Adipocyte (in vitro differentiated cells): ENCODE measurements at regions not wholly inside any gene's neighbourhood (a gene's known extent, or its start where the extent isn't known, plus 50 kb on each side); places are given as distances from the start of the nearest gene placed in this dataset.
"Not testable (repeated sequence)": the region's sequence is repeated elsewhere in the genome, so short reads cannot be mapped to it uniquely, and the experiment has no call there.

ENCODE experiments used
- DNase-seq: peaks from one replicate; pipeline ENCODE4 v3.0.0-alpha.2; 2015; ENCODE audit warnings: low read depth
- H3K27me3 ChIP-seq: replicated peaks from 2 replicates; pipeline ENCODE4 v1.7.0; 2013; ENCODE audit warnings: mild to moderate bottlenecking, low read length, moderate library complexity; ENCODE audit not compliant: control insufficient read depth, insufficient read depth
- H3K36me3 ChIP-seq: 2 replicates; pipeline ENCODE4 v1.7.0; 2013; ENCODE audit warnings: low read length, mild to moderate bottlenecking, moderate library complexity; ENCODE audit not compliant: control insufficient read depth, insufficient read depth, severe bottlenecking
- H3K4me1 ChIP-seq: 2 replicates; pipeline ENCODE4 v1.7.0; 2013; ENCODE audit warnings: mild to moderate bottlenecking, low read length, moderate library complexity; ENCODE audit not compliant: control insufficient read depth, insufficient read depth
- H3K4me3 ChIP-seq: 2 replicates; pipeline ENCODE4 v1.7.0; 2013; ENCODE audit warnings: mild to moderate bottlenecking, low read length, moderate library complexity
- H3K9ac ChIP-seq: 2 replicates; pipeline ENCODE4 v1.7.0; 2013; ENCODE audit warnings: mild to moderate bottlenecking, low read length, moderate library complexity
- H3K9me3 ChIP-seq: 2 replicates; pipeline ENCODE4 v1.7.0; 2013; ENCODE audit warnings: mild to moderate bottlenecking, low read length, moderate library complexity; ENCODE audit not compliant: control insufficient read depth

DNA sequence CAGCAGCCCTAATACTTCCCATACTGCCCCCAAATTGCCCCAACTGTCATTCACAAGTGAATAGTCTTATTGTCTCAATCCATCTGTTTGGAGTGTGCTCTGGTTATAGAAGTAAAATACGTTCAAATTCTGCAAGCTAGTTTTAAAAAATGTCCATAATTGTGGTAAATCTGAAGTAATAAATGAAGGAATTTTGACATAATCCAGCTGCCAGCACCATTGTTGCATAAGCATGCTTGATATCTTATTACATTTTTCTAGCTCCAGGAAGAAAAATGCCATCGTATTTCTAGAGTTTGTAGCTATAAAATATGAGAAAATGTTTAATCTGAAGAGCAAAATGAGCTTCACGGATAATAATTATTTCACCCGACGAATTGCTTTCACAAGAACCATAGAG, 664.7 kb downstream of the RFPL4B start:
- H3K4me1 ChIP-seq = peaks cover 55% of the 10 kb centered on the region
- peak overlapping the region; percentile 18 for H3K9ac ChIP-seq
- H3K36me3 ChIP-seq = no peaks in the 10 kb centered on the region
- H3K9me3 ChIP-seq = no peaks in the 10 kb centered on the region
- H3K27me3 ChIP-seq = no peaks in the 10 kb centered on the region
- H3K4me3 ChIP-seq = peak overlapping the region; percentile 51
- peak; percentile 90 for DNase-seq

DNA sequence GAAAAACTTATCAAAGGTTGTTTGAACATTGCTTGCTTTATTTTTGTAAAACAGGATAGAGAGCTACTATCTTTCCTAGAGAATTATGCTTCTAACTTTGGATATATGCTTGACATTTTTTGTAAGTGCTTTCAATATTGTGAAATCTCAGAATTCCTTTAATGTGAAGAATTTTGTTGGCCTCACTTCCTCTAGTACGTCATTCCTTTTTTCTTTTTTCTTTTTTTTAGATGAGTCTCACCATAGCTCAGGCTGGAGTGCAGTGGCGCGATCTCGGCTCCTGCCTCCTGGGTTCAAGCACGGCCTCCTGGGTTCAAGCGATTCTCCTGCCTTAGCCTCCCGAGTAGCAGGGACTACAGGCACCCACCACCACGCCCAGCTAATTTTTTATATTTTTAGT, 668.1 kb downstream of the RFPL4B start:
- H3K9ac ChIP-seq = peak overlapping the region; percentile 32
- H3K27me3 ChIP-seq = no peaks in the 10 kb centered on the region
- H3K4me1 ChIP-seq = peaks cover 65% of the 10 kb centered on the region
- H3K36me3 ChIP-seq = no peaks in the 10 kb centered on the region
- no peak overlapping the region for H3K4me3 ChIP-seq
- H3K9me3 ChIP-seq = no peaks in the 10 kb centered on the region
- peak; percentile 89 for DNase-seq

DNA sequence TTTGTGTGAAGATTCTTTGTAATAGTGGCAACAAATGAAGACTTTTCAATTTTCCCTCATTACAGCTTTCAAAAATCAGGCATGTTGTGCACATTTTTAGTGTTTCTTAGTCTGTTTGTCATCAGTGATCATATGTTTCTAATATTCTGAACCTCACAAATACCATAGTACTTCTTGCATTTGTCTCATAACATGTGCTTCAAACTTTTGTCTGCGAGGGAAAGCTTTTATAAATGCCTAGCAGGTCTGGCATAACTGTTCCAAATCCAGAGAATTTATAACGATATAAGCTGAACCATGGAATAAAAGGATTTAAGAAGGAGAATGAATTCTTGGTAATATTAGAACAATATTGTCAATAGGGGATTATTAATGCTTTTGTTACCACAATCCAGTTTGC, 670.2 kb downstream of the RFPL4B start:
- H3K4me3 ChIP-seq = no peak overlapping the region
- peak; percentile 57 for DNase-seq
- no peak overlapping the region for H3K9ac ChIP-seq
- no peaks in the 10 kb centered on the region for H3K9me3 ChIP-seq
- H3K36me3 ChIP-seq = no peaks in the 10 kb centered on the region
- peaks cover 44% of the 10 kb centered on the region for H3K4me1 ChIP-seq
- H3K27me3 ChIP-seq = no peaks in the 10 kb centered on the region

DNA sequence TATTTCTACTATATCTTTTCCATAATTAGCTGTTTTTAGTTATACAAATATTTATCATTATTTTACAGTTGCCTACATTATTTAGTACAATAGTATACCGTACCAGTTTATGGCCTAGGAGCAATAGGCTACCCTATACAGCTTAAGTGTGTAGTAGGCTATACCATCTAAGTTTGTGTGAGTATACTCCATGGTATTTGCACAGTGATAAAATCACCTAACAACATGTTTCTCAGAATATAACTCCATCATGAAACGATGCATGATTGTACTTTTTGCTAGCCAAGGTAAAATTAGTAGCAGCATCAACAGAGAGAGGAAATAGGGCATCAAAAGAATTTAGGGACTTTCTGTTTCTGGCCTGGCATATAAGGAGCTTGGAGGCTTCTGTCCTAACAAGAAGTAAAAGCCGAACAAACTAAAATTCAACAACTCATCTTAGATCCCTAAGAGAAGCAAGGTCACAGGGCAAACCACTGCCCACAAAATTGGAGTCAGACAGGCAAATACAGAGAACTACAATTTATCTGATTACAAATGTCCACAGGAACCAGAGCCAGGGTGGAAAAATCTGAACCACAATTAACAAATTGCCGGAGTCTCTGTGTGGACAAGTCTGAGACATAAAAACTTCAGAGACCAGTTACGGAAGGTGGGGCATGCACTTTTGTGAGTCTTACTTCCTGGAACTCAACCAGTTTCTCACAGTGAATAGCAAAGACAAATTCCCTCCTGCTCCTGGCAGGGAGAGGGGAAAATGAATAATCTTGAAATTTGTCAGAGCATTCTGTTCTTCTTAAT, 671.4 kb downstream of the RFPL4B start:
- Histone ChIP-seq H3K9me3 (no peaks in the 10 kb centered on the region), H3K9ac (peak overlapping the region; percentile 70), H3K4me3 (peak overlapping the region; percentile 58), H3K36me3 (no peaks in the 10 kb centered on the region), H3K27me3 (no peaks in the 10 kb centered on the region), H3K4me1 (peaks cover 34% of the 10 kb centered on the region)
- peak; percentile 79 for DNase-seq

DNA sequence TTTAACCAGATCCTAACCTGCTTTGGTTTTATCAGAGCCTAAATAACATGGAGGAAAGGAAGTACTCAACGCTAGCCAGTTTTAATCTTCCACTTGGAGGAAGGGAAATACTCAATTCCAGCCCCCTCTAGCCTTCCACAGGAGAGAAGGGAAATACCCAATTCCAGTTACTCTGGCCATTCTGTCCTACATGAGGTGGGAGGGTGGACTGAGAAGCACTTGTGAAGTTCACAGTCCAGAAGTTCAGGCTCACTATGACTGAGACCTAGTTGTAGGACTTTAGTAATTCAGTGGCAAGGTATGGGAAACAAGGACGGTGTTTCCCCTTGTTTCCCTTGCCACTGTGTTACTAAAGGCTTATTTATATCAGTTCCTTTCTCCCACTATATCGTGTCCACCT, 672.0 kb downstream of the RFPL4B start:
- H3K4me3 ChIP-seq = peak overlapping the region; percentile 58
- no peaks in the 10 kb centered on the region for H3K36me3 ChIP-seq
- no peak for DNase-seq
- H3K4me1 ChIP-seq = peaks cover 32% of the 10 kb centered on the region
- peak overlapping the region; percentile 70 for H3K9ac ChIP-seq
- H3K9me3 ChIP-seq = no peaks in the 10 kb centered on the region
- no peaks in the 10 kb centered on the region for H3K27me3 ChIP-seq

DNA sequence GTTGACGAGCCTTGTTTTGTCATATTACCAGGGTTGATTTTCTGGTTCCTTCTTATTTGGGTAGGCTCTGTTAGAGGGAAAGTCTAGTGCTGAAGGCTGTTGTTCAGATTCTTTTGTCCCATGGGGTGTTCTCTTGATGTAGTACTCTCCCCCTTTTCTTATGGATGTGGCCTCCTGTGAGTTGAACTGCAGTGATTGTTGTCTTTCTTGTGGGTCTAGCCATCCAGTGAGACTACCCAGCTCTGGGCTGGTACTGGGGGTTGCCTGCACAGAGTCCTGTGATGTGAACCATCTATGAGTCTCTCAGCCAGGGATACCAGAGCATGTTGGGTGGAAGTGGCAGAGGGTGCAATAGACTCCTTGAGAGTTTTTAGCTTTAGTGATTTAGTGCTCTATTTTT, 680.6 kb downstream of the RFPL4B start:
- DNase-seq = no peak
- Histone ChIP-seq H3K27me3 (no peaks in the 10 kb centered on the region), H3K9ac (no peak overlapping the region), H3K36me3 (no peaks in the 10 kb centered on the region), H3K4me3 (no peak overlapping the region), H3K4me1 (no peaks in the 10 kb centered on the region), H3K9me3 (peaks cover 7% of the 10 kb centered on the region)

DNA sequence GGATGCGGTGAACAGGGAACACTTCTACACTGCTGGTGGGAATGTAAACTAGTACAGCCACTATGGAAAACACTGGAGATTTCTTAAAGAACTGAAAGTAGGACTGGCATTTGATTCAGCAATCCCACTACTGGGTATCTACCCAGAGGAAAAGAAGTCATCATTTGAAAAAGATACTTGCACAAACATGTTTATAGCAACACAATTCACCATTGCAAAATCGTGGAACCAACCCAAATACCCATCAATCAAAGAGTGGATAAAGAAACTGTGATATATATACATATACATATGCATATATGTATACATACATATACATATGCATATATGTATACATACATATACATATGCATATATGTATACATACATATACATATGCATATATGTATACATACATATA, 682.0 kb downstream of the RFPL4B start:
- not testable (repeated sequence) for H3K36me3 ChIP-seq, H3K9ac ChIP-seq, DNase-seq, H3K9me3 ChIP-seq, H3K27me3 ChIP-seq, H3K4me1 ChIP-seq, H3K4me3 ChIP-seq

DNA sequence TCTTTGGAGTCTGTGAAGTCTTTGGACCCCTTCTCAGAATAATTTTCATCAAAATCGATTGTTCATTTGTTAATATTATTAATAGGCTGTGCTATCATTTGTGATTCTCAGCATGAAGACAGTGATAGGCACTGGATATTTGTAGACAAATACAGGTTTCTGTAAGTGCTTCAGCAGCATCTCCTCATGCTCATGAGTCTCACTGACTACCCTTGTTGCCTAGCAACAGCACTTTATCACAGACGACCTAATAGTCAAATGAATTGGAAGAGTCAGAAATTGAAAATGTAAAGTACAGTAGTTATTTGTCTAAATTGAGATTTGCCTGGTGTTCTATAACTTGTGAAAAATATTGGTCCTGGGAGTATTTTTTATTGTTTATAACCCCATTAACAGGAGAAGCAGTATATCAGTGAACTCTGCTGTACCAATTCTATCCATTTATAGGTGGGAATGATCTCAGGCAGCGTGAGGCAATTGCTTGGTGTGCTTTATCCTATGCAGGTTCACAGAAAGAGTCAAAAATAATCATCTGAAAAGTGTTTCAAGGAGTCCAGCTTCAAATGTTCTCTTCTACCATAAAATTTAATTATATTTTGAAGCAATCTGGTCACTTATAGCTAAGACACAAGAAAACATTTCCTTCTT, 684.6 kb downstream of the RFPL4B start:
- Histone ChIP-seq H3K9me3 (peaks cover 4% of the 10 kb centered on the region), H3K27me3 (no peaks in the 10 kb centered on the region), H3K4me3 (no peak overlapping the region), H3K36me3 (no peaks in the 10 kb centered on the region), H3K9ac (no peak overlapping the region), H3K4me1 (no peaks in the 10 kb centered on the region)
- no peak for DNase-seq

DNA sequence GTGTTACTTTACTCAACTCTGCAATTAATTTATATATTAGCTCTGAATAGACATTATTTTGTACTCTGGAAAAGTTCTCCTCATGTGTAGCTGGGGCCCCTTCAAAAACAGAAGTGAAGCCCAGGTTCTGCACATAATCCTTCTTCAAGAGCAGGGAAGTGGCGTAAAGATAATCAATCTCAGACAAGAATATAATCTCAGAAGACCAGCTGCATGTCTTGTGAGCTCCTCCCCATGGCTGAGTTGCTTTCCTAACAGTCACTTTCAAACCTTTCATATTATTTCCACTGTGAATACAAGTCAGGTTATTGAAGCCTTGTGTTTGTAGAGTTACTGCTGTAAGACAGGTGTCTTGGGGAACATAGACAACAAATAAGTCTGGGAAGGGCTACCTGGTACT, 691.9 kb downstream of the RFPL4B start:
- no peaks in the 10 kb centered on the region for H3K4me1 ChIP-seq
- no peak overlapping the region for H3K9ac ChIP-seq
- no peak overlapping the region for H3K4me3 ChIP-seq
- H3K9me3 ChIP-seq = no peaks in the 10 kb centered on the region
- no peaks in the 10 kb centered on the region for H3K36me3 ChIP-seq
- H3K27me3 ChIP-seq = no peaks in the 10 kb centered on the region
- DNase-seq = no peak

DNA sequence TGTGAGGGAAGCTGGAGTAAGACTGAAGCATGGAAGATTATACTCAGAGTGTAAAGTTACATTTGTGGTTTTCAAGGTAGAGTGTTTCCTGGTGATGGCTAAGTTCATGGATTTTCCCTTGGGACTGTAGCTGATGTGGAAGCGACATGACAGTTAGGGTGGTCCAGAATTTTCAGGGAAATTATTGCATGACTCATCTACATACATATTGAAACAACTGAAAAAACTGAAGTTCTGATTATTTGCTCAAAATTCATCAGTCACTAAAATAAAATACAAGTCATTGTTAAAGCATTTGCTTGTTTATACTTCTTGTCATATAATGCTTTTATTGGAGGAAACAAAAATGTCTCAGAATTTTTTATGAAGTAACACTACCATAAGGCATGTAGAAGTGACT, 700.0 kb downstream of the RFPL4B start:
- H3K4me1 ChIP-seq = peaks cover 8% of the 10 kb centered on the region
- no peaks in the 10 kb centered on the region for H3K27me3 ChIP-seq
- no peaks in the 10 kb centered on the region for H3K36me3 ChIP-seq
- no peaks in the 10 kb centered on the region for H3K9me3 ChIP-seq
- H3K9ac ChIP-seq = no peak overlapping the region
- DNase-seq = peak; percentile 65
- no peak overlapping the region for H3K4me3 ChIP-seq

DNA sequence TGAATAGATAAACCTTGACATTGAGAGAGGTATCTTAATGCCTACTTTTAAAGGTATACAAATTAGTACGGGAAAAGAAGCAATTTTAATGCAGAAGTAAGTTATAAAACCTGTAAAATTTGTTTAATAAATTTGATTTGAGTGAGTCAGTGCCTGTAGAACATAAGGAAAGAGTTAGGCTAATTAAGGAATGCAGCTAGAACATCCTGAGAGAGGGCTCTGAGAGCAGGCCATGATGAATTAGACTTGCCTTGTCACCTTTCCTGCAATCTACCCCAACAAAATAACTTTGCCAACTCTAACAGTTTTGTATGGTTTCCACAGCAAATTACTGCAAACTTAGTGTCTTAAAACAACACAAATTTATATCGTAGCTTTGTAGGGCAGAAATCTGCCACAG, 700.8 kb downstream of the RFPL4B start:
- DNase-seq = peak; percentile 65
- Histone ChIP-seq H3K36me3 (no peaks in the 10 kb centered on the region), H3K9me3 (no peaks in the 10 kb centered on the region), H3K4me1 (peaks cover 8% of the 10 kb centered on the region), H3K27me3 (no peaks in the 10 kb centered on the region), H3K4me3 (no peak overlapping the region), H3K9ac (no peak overlapping the region)
